ENCODE measurements at regions not wholly inside any gene's neighbourhood (a gene's known extent, or its start where the extent isn't known, plus 50 kb on each side); places are given as distances from the start of the nearest gene placed in this dataset.

DNA sequence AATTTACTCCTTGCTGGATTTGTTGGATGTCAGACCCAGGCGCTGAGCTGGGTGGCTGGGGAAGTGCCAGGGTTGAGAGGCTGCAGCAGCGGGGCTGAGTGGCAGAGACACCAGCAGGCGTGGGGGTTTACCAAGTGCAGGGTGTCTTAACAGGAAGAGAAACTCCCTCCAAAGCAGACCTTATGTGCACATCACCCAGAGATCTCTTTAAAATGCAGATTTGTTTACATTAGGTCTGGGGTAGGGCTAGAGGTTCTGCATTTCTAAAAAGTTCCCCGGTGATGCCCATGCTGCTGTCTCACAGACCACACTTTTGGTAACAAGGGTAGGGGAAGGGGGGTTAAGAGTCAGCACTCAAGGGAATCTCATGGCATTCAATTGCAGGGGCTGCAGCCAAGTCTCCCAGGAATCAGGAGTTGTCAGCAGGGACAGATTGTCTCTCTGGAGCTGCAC, 80.7 kb upstream of the OLFM4 start:
- TF ChIP-seq, protein P1, sequence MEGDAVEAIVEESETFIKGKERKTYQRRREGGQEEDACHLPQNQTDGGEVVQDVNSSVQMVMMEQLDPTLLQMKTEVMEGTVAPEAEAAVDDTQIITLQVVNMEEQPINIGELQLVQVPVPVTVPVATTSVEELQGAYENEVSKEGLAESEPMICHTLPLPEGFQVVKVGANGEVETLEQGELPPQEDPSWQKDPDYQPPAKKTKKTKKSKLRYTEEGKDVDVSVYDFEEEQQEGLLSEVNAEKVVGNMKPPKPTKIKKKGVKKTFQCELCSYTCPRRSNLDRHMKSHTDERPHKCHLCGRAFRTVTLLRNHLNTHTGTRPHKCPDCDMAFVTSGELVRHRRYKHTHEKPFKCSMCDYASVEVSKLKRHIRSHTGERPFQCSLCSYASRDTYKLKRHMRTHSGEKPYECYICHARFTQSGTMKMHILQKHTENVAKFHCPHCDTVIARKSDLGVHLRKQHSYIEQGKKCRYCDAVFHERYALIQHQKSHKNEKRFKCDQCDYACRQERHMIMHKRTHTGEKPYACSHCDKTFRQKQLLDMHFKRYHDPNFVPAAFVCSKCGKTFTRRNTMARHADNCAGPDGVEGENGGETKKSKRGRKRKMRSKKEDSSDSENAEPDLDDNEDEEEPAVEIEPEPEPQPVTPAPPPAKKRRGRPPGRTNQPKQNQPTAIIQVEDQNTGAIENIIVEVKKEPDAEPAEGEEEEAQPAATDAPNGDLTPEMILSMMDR (IDR thresholded peaks at IDR 0.05): no peak
- TF ChIP-seq POLR2AphosphoS5 (IDR thresholded peaks at IDR 0.05) (no peak), POLR2A (IDR thresholded peaks at IDR 0.05) (no peak), EP300 (IDR thresholded peaks at IDR 0.05) (no peak)
- WGBS, 5 donors: 36 to 56% (median 44%) methylated on average over 4 of the region's 4 CpGs
- Histone ChIP-seq H3K36me3 (no peaks in the 10 kb centered on the region), H3K4me3 (no peak overlapping the region), H3K9me3 (no peaks in the 10 kb centered on the region), H3K27ac (no peak overlapping the region), H3K27me3 (peaks cover 0 to 8% (median 0%) of the 10 kb centered on the region in 3 donors), H3K4me1 (peaks cover 0 to 21% (median 0%) of the 10 kb centered on the region in 4 donors)
- DNase-seq: peak in 1 of 2 donors; percentile 24
- intact Hi-C loops (cut with DNase I; ENCODE audit: low total_unique reads): no loop called here

- H3K27ac ChIP-seq: no peak overlapping the region
- 54 to 91% (median 84%) methylated on average over 3 of the region's 3 CpGs for WGBS, 5 donors
- H3K4me1 ChIP-seq: peaks cover 0 to 21% (median 0%) of the 10 kb centered on the region in 4 donors
- no peak for DNase-seq
- H3K27me3 ChIP-seq: peaks cover 0 to 21% (median 0%) of the 10 kb centered on the region in 3 donors
- no peaks in the 10 kb centered on the region for H3K9me3 ChIP-seq
- H3K4me3 ChIP-seq: no peak overlapping the region
- TF ChIP-seq POLR2A (IDR thresholded peaks at IDR 0.05): no peak
- TF ChIP-seq EP300 (IDR thresholded peaks at IDR 0.05): no peak
- TF ChIP-seq POLR2AphosphoS5 (IDR thresholded peaks at IDR 0.05): no peak
- TF ChIP-seq, protein P1 (IDR thresholded peaks at IDR 0.05): no peak
- intact Hi-C loops (cut with DNase I; ENCODE audit: low total_unique reads): no loop called here
- H3K36me3 ChIP-seq: no peaks in the 10 kb centered on the region
These were observed 83.3 kb upstream of the OLFM4 start for GRCh38 chr13:52945348-52945747.

- Histone ChIP-seq H3K9me3 (no peaks in the 10 kb centered on the region), H3K36me3 (no peaks in the 10 kb centered on the region), H3K4me1 (peaks cover 0 to 15% (median 0%) of the 10 kb centered on the region in 4 donors), H3K4me3 (no peak overlapping the region), H3K27me3 (peaks cover 0 to 22% (median 0%) of the 10 kb centered on the region in 3 donors), H3K27ac (no peak overlapping the region)
- DNase-seq: no peak
- intact Hi-C loops (cut with DNase I; ENCODE audit: low total_unique reads): no loop called here
- TF ChIP-seq POLR2A (IDR thresholded peaks at IDR 0.05) (no peak), POLR2AphosphoS5 (IDR thresholded peaks at IDR 0.05) (no peak), EP300 (IDR thresholded peaks at IDR 0.05) (no peak)
- TF ChIP-seq, protein P1 (IDR thresholded peaks at IDR 0.05): no peak
These were observed 83.9 kb upstream of the OLFM4 start for GRCh38 chr13:52944697-52945096.

DNA sequence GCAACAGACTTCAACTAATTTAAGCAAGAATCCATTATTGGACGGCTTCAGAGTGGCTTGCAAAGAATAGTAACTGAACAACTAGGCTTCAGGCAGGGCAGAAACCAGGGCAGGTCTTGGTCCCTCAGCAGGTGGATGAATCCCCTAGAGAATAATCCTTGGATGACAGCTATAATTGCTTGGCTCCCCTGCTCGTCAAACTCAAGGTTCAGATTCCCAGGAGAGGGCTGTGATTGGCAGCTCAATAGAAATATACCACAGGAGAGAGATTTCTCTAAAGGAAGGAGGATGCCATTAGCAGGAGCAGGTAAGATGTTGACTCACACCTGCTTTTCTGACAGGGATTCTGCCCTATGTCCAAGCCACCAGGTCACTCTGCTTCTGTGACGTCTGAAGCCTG, 89.6 kb upstream of the PCDH8 start:
- intact Hi-C loops (cut with DNase I; ENCODE audit: low total_unique reads): no loop called here
- DNase-seq: no peak
- 60 to 85% (median 75%) methylated on average over 3 of the region's 3 CpGs for WGBS, 5 donors
- no peaks in the 10 kb centered on the region for H3K9me3 ChIP-seq
- no peak overlapping the region for H3K27ac ChIP-seq
- TF ChIP-seq, protein P1 (IDR thresholded peaks at IDR 0.05): no peak
- TF ChIP-seq POLR2A (IDR thresholded peaks at IDR 0.05) (no peak), POLR2AphosphoS5 (IDR thresholded peaks at IDR 0.05) (no peak), EP300 (IDR thresholded peaks at IDR 0.05) (no peak)
- H3K4me1 ChIP-seq: no peaks in the 10 kb centered on the region
- no peaks in the 10 kb centered on the region for H3K36me3 ChIP-seq
- peaks cover 0 to 27% (median 0%) of the 10 kb centered on the region in 3 donors for H3K27me3 ChIP-seq
- H3K4me3 ChIP-seq: no peak overlapping the region
